Stimulated activated CD4-positive, alpha-beta T cell treated with anti-CD3 and anti-CD28 coated beads, TNF-alpha, amount 100 ng/mL, for 48 hours (primary cell): ENCODE measurements at regions not wholly inside any gene's neighbourhood (a gene's known extent, or its start where the extent isn't known, plus 50 kb on each side); places are given as distances from the start of the nearest gene placed in this dataset.

Experiments used
- DNase-seq, 3 donors: peaks; one replicate each; pipeline ENCODE4 v3.0.0-alpha.2; 2020; ENCODE audit warnings: low read depth in 3 of 3

DNA sequence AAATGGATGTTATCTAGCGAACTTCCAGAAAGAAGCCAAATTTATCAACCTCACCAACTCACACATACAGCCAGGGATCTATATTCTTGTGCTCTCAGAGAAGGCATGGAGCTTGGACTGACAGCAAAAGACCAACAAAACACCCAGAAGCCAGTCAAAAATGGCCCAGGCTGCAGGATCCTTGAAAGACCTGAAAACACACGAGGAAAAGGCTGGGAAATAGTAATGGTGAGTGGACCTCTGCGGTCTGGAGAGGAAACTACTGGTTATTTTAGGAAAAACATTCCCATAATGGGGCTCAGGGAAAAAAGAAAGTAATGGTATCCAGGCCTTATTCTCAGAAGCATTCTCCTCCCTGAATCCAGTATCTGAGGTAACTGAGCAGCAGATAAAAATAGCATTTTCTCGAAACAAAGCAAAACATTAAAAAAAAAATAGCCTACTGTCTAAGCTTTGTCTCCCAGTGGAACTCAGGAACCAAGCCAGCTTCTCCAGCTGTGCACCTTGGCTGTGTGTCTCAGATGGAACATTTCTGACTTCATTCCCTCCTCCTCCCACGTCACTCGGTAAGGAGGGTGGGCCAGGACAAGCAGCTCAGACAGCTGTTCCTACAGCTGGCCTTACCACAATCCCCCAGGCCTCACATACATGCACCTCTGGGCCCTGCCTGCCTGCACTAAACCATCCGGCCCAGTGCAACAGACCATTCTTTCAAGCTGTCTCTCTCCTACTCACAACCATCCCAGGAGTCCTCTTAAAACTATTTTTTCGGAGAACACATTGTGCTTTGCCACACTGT, 249.9 kb downstream of the DAD1 start:
- no peak for DNase-seq

DNA sequence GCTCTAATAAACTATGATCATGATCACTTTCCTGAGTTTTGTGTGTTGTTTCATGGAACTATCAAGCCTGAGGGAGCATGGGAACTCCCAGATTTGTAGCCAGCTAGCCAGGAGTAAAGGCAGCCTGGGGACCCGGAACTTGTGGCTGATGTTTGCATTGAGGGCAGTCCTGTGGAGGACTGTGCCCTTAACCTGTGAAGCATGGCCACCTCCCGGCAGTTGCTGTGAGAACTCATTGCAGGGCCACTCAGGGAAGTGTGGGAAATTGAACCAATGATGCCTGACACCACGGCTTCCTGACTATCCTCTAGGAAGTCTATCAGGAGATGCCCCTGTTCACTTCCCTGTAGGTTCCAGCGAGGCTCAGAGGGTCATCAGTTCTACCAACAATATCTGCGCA, 250.6 kb downstream of the DAD1 start:
- no peak for DNase-seq

DNA sequence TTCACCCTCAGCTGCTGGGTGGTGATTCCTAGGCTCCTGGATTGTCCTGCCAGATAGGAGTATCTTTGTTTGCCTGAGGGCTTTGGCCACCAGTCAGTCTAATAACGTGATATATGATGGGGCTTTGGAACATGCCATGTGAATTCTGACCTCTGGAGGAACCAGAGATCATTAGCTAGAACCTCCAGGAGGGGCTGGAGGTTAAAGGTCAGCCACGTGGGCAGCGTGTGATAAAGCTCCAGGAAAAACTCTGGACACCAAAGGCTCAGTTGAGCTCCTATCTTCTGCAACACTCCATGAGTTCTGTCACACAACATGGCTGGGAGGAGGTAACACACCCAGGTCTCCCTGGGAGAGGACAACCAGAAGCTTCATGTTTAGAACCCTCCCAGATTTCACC, 251.1 kb downstream of the DAD1 start:
- DNase-seq = no peak

DNA sequence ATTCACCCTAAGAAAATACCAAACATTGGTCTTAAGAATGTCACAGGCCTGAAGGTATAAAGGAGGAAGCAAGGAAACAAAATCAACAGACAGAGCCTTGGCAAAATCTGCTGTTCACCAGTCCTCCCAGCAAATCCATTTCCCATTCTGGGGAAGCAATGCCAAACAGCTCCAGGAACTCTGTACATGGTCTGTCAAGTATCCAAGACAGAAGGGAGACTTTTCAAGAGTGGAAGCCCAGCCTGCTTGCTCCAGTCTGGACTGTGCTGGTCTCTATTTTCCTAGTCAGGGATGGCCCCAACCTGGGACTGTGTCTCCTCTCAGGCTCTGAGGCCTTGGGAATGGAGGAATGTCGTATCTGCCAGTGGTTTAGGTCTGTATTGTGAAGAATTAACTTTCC, 251.5 kb downstream of the DAD1 start:
- DNase-seq = no peak

DNA sequence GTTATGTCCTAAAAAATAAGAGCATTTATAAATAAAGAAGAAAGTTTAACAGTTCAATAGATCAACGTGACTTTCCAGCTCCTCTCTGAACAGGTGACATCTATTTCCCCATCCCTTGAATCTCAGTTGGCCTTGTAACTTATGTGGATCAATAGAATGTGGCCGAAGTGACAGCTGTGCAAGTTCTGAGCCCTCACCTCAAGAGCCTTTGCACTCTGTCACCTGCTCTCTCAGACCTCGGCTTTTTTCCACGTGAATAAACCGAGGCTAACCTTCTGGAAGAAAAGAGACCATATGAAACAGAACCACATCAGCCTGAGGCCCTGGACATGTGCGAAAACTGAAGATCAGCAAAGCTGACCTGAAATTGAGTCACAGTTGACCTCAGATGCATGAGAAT, 253.0 kb downstream of the DAD1 start:
- no peak for DNase-seq

DNA sequence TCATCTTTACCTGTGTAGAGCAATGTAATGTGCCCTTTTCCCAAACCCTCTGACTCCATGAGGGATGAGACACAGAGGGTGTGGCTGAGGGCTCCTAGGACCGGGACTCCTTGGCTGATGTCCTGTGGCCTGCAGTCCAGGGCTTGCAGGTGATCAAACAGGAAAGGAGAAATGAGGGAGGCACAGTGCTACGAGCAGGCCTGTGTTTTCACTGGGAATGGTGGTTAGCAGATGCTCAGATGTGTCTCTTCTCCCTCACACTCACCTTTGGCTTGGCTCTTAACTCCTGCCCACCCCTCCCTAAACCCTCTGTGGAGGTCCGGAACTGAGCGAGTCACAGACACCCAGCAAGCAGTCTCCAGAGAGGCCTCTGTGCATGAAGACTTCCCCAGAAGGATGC, 254.4 kb downstream of the DAD1 start:
- no peak for DNase-seq

DNA sequence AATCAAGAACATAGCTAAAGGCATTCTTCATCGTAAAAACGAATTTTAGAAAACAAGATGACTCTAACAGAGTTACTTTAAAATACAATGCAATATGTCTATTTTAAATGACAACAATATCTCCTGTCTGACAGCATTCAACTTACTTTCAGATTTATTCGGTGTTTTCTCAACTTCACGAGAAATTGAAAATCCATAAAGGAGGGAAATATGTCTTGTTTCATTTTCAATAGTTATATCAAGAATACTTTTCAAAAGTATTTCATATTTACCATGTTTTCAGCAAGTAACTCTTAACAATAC, 254.8 kb downstream of the DAD1 start:
- DNase-seq = no peak

DNA sequence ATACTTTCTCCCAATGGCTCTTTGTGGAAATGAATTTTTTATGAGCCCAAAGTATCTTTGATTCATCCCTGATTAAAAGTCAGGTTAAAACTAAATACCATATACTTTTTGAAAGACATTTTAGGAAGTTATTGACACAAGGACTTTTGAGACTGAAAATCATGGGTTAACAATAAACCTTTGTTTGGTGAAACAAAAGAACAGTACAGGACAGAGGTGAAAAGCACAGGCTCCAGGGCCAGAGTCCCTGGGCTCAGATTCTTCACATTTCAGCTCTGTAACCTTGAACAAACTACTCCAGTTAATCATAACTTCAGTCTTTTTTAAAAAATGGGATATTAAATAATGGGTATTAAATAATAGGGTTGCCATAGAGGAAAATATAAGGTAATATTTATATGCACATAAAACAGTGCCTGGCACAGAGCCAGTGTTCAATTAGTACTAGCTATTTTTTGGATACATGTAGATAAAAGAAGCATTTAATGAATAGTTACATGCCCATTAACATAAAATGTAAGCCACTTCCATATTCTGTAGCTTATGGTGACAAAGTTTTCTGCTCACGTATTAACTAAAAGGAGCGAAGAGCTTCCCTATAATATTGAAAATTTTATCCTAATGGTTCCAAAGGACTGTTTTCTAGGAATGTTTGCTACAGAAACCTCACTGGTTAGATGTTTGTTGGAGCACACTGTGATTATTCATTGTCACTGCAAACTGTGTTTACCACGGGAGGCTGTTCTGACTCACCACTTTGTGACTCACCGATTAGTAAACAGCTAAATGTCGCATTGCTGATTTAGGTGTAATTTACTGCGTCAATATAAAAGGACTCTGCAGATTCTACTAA, 255.4 kb downstream of the DAD1 start:
- DNase-seq = no peak

DNA sequence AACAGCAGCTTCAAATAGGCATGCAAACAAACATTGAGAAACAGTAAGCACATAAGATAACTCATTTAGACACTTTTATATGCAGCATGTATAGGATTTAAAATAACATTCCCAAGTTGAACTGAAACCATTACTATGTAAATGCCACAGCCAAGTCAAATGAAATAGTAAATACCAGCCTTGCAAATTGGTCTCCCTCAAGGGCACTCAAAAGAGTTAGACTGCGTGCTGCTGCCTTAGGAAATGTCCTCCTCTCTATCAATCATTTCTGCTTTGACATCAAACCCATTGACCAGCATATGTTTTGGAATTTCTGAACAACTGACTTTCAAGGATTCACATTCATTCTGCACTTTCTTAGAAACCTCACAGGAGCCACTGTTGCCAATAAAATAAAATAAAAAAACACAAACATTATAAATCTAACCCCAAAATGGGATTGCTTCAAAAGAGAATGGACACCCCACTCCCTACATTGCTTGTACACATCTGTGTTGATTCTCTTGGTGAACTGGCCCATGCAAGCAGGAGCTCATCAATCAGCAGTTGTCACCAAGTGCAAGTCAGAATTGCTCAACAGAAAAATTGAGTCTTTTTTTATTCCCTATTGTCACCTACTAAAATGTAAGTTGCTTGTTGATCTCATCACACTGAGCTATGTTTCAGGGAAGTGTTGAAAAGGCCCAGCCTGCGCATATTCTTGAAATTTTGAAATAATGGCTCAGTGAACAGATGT, 256.2 kb downstream of the DAD1 start:
- no peak for DNase-seq

DNA sequence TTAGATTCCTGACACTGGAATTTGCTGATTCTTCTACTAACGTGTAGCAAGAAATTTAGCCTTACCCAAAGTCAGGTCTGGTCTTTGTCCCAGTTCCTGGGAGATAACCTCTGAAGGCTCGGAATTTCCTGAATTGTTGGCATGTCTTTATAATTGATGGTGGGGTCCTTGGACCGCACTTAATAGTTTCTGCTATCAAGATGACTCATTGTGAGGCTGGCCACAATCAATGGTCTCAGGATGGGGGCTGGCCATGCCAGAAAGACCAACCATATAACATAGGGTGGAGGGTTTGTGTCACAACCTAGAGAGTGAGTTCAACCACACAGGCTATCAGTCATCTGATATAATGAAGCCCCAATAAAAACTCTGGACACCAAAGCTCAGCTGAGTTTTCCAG, 259.7 kb downstream of the DAD1 start:
- no peak for DNase-seq

DNA sequence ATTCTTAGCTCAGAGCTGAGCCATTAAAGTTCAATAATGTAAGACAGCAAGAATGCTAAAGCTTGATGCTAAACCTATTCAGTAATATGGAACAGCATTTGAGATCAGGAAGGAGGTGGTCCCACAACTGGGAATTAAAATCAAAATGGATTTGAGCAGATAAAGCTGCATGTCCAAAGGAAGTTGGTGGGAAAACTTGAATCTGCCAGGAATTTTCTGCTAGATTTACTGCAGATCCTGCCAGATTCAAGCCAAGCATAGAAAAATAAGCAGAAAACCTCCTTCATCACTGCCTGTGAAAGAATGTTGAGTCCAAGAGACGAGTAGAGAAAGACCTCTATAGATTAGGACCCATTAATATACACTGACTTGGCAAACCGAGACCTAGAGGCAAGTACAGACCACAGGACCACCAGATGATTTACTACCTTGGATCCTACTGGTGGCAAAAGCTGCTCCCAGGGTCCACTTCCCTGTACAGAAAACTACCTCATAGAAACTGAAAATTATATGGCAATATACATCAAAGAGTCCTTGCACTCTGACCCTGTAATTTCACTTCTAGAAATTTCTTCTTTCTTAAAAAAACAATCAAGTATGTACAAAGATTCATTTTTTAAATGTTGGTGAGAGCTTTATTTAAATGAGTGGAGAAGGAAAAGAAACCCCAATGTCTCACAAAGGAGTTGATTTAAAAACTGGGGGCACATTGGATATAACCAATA, 263.2 kb downstream of the DAD1 start:
- no peak for DNase-seq

DNA sequence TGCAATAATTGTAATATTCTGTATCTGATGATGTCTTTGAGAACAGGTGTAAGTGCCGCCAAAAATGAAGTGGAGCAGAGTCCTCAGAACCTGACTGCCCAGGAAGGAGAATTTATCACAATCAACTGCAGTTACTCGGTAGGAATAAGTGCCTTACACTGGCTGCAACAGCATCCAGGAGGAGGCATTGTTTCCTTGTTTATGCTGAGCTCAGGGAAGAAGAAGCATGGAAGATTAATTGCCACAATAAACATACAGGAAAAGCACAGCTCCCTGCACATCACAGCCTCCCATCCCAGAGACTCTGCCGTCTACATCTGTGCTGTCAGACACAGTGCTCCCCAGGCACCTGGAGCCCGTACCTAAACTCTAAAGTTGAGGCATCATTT, 268.7 kb downstream of the DAD1 start:
- no peak for DNase-seq

DNA sequence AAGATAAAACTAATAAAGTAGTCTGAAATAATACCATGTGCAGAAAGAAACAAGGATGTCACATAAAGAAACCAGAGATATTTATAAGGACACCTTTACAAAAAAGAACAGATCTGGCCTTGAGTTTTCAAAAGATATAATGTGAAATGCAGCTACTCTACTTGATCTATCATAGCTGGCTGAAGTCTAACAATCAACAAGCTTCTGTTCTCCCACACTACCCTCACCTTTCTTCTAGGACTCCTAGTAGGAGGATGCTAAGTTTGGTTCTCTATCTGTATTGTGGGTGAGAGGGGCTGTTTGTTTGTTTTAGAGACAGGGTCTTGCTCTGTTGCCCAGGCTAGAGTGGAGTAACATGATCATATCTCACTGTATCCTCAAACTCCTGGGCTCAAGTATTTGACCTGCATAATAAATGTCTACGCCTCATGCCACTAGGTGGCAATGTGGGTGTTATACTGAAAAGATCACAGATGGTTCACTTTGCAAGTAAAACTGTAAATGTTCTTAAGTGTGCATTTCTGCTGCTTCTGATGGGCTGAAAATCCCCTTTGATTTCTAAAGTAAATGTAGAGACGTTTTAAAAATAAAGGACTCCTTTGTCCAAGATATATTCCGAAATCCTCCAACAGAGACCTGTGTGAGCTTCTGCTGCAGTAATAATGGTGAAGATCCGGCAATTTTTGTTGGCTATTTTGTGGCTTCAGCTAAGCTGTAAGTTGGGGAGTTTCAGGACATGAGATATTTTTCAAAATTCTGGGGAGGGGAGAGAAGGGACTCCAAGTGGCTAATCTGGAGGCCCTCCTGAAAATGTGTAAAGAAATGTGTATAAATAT, 269.3 kb downstream of the DAD1 start:
- peak in 1 of 3 donors; percentile 4 for DNase-seq

DNA sequence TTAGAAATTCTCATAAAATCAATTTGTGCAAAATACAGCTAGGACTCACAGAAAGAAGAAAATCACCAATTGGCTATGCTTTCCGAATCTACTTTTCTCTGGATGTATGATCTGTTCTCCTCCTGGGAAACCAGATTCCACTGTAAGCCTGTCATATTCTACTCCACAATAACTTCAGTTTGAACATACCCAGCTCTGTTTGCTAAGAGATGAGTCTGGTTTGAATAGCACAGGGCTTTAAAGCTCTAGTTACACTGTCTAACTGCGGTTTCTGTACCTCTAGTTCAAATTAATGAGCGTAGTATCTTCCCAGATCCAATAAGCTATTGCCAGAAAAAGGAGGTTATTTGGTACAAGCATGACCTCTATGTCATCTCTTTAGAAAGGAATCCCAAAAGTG, 270.1 kb downstream of the DAD1 start:
- no peak for DNase-seq

DNA sequence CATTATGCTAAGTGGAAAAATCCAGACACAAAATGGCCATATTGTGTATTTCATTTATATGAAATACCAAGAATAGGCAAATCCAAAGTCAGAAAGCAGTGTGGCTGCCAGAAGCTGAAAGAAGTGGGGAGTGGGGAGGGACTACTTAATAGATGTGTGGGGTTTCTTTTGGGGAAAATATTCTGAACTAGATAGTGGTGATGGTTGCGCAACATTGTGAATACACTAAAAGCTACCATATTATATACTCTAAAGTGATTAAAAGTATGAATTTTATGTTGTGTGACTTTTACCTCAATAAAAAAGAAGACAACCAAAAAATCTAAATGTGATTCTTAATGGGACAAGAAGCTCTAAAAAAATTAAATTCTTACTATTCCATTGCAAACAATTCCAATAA, 272.6 kb downstream of the DAD1 start:
- DNase-seq = no peak

DNA sequence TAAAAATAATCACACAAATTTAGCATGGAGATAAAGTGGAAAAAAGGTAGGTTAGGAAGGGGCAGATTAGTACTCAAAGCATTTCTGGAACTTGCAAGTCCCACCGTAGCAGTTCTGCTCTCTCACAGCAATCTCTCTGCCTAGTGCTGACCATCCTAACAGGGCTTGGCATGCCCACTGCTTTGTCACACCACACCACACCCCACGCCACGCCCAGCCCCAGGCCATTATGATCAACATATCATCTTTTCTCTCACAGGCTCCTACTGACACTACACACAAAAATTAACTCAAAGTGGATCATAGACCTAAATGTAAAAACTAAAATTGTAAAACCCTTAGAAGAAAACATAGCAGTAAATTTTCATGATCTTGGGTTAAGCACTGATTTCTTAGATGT, 273.7 kb downstream of the DAD1 start:
- DNase-seq = no peak

DNA sequence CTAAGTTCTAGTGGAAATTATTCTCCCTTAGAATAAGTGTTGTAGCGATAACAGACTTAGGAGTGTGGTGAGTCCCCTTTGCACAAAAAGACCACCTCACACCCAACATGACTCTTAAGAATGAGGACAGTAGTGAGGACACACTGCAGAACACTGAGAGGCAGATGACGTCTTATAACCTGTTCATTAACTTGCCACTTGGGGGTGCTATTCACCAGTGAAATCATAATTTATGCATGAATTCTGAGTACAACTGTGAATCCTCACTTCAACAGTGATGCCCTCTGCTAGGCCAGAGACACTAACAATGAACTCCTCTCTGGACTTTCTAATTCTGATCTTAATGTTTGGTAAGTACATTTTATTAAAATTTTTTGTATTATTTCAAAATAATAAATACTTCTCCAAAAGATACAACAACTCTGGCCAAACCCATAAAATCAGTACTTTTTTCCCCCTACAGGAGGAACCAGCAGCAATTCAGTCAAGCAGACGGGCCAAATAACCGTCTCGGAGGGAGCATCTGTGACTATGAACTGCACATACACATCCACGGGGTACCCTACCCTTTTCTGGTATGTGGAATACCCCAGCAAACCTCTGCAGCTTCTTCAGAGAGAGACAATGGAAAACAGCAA, 274.7 kb downstream of the DAD1 start:
- no peak for DNase-seq

DNA sequence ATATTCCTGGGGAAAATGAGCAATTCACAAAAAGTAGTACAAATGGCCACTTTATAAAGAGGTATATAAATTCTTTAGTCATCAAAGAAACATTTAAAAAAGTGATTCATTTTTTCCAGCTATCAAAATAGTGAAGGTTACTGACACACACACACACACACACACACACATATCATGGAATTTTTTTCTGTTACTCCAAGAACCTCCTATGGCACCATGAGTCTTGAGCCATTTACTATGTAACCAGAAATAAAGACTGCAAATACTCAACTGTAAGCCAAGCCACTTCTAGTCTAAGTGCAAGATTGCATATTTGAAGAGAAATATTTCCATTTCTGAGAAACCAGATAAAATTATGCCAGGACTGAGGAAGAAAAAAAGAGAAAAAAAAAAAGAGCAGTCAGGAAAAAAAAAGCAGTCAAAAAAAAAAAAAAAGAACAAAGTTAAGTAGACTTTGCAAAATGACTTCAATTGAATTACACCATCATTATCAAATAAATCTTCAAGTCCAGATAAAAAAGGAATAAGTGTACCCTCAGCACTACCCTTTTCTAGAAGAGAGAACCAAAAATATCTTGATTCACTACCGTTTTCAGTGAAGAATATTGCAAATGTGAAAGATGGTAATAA, 275.7 kb downstream of the DAD1 start:
- DNase-seq = no peak

DNA sequence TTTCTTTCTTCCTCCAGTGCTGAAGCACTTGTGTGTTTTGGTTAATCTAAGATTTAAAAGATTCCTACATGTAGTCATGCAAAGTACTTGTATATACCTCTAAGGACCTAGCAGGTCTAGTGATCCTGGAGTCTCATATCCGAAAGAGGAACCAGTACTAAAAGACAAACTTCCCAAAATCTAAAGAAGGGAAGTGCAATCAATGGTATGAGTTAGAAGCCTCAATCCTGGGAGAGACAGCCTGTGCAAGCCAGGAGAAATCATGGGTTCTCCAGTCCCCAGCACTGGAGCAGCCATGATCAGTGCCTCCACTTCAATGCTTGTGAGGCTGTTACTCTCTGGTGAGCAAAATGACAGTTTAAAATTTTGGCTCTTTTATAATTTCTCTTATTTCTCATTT, 277.4 kb downstream of the DAD1 start:
- DNase-seq = no peak

DNA sequence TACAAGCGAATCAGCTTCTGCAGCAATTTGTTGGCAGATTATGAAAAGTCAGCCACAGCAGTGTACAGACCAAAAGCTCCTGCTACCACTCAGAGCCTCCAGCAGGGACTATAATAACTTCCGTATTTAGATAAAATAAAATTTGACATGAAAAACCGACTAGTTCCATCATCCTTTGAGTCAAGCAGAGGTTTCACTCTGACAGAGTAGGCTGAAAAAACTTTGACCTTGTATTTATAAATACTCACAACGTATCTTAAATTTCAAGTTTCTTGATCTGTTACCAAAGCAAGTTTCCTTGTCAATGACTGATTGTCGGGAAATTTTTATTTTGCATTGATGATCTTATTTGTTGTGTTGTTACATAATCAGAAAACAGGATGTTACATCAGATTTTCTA, 283.4 kb downstream of the DAD1 start:
- DNase-seq = no peak
